ENCODE measurements at regions not wholly inside any gene's neighbourhood (a gene's known extent, or its start where the extent isn't known, plus 50 kb on each side); places are given as distances from the start of the nearest gene placed in this dataset.
"Not testable (repeated sequence)": the region's sequence is repeated elsewhere in the genome, so short reads cannot be mapped to it uniquely, and the experiment has no call there.

GRCh38 chr9:16066201-16066600 lies 513.4 kb downstream of the CCDC171 start:
- H3K4me3 Mint-ChIP-seq; ATAC-seq (ENCODE audit: low read depth); POLR2A ChIA-PET; DNase-seq; H3K4me1 Mint-ChIP-seq; H3K9me3 Mint-ChIP-seq; H3K27me3 Mint-ChIP-seq; H3K36me3 Mint-ChIP-seq; H3K27ac Mint-ChIP-seq: not testable (repeated sequence)

GRCh38 chr9:16068476-16068875 lies 515.6 kb downstream of the CCDC171 start:
- H3K9me3 Mint-ChIP-seq: peaks cover 3% of the 10 kb centered on the region
- ATAC-seq (ENCODE audit: low read depth) (no peak), DNase-seq (no peak)
- H3K27ac Mint-ChIP-seq: no peak overlapping the region
- H3K36me3 Mint-ChIP-seq: no peaks in the 10 kb centered on the region
- H3K4me1 Mint-ChIP-seq: no peaks in the 10 kb centered on the region
- POLR2A ChIA-PET: no interaction called here
- no peak overlapping the region for H3K4me3 Mint-ChIP-seq
- H3K27me3 Mint-ChIP-seq: no peaks in the 10 kb centered on the region

DNA sequence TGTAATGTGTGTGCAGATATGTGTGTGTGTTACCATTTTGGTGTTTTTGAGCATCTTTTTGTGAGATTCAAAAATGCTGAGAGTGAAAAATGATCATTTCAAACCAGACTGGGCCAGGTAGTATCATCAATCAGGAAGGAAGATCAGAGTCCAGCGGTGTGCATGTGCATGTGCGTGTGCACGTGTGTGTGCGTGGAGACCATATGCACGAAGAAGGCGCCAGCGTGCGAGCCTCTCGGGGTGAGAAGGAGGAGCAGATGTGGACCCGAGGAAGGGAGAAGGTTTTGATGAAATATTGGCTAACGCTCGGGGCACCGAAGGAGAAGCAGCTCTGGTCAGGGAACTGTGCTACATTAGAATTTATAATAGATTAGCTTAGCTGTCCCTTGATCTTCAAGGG lies 516.4 kb downstream of the CCDC171 start:
- ATAC-seq (ENCODE audit: low read depth) (no peak), DNase-seq (no peak)
- Mint-ChIP-seq H3K27ac (no peak overlapping the region), H3K36me3 (no peaks in the 10 kb centered on the region), H3K27me3 (no peaks in the 10 kb centered on the region), H3K9me3 (peaks cover 3% of the 10 kb centered on the region), H3K4me1 (no peaks in the 10 kb centered on the region), H3K4me3 (no peak overlapping the region)
- POLR2A ChIA-PET: interaction anchor here (0.5 kb wide), 1 partner anchor 10 kb away, joined by 4 read pairs; no protein-coding TSS in a partner anchor

DNA sequence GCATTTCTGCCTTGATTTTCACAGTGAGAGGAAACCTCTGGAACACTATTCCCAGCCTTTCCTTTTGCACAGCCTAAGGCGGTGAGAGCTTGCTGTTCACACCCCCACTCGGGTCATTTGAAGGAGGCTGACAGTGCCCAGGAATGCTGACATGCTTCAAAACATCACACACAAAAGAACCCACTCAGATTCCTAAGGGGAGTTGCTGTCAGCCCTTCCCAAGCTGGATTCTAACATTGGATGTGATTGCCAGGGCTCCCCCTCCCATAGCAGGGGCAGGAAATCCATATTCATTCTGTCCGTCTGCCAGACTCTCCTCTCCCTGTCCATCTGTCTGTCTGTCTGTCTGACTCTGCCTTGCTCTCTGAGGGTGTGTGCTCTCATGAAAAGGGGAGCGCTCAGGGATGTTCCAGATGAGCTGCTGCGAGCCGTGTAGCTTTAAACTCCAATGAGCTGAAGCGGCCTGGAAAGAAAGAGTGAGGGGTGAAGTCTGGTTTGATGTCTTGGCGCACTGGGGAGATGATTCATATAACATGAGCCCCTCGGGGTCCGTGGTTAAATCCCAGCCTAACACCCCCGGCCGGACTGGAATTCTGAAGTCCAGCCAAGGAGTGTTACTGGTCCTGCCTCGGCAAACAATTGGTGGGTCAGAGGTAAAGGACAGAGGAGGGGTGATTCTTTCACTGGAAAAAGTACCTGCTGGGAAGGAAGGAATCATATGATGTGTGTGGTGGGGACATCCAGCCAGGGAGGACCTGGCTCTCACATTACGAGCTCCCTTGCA lies 517.0 kb downstream of the CCDC171 start:
- POLR2A ChIA-PET: interaction anchor here (0.5 kb wide), 1 partner anchor 11 kb away, joined by 4 read pairs; no protein-coding TSS in a partner anchor
- Mint-ChIP-seq H3K27me3 (no peaks in the 10 kb centered on the region), H3K4me3 (no peak overlapping the region), H3K36me3 (no peaks in the 10 kb centered on the region), H3K4me1 (no peaks in the 10 kb centered on the region), H3K9me3 (peaks cover 3% of the 10 kb centered on the region), H3K27ac (no peak overlapping the region)
- no peak for ATAC-seq (ENCODE audit: low read depth)
- DNase-seq: no peak

GRCh38 chr9:16070455-16071145 lies 517.8 kb downstream of the CCDC171 start:
- Mint-ChIP-seq H3K4me3 (no peak overlapping the region), H3K9me3 (peaks cover 3% of the 10 kb centered on the region), H3K27ac (no peak overlapping the region), H3K4me1 (no peaks in the 10 kb centered on the region), H3K36me3 (no peaks in the 10 kb centered on the region), H3K27me3 (no peaks in the 10 kb centered on the region)
- ATAC-seq (ENCODE audit: low read depth) (no peak), DNase-seq (no peak)
- POLR2A ChIA-PET: no interaction called here

DNA sequence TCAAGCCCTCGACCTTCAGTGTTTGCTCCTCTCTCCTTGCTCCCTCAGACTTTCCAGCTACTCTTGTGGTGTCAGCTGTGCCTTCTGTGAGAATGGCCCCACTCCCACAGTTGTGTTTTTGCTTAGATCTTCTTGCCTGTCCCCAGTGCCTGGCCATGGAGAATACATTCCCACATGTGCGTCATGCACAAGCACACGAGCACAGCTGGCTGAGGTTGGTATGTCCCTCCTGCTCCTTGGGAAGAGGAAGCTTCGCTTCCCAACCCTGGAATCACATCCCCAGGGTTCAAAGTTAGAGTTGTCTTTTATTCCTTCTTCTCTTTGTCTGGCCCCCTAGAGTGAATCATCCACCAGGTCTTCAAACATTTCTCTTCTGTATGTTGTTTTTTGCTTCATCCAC lies 518.6 kb downstream of the CCDC171 start:
- no peak overlapping the region for H3K27ac Mint-ChIP-seq
- DNase-seq (no peak), ATAC-seq (ENCODE audit: low read depth) (no peak)
- no peaks in the 10 kb centered on the region for H3K4me1 Mint-ChIP-seq
- peaks cover 3% of the 10 kb centered on the region for H3K9me3 Mint-ChIP-seq
- H3K4me3 Mint-ChIP-seq: no peak overlapping the region
- H3K27me3 Mint-ChIP-seq: no peaks in the 10 kb centered on the region
- POLR2A ChIA-PET: no interaction called here
- H3K36me3 Mint-ChIP-seq: no peaks in the 10 kb centered on the region

DNA sequence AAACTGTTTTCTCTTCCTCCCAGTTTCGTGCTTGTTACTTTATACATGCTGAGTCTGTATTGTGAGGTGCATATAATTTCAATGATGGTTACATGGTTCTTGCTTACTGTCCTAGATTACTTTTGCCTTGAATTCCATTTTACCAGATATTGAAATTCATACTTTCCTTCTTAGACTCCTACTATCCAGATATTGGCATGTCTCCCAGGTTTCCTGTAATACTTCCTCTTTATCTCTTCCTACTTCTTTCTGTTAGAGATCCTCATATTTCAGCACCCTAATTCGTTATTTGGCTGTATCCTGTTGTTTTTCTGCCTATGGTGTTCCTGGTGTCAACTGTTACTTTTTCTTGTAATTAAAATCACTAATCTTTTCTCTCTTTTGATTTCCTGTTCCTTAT lies 522.1 kb downstream of the CCDC171 start:
- Mint-ChIP-seq H3K4me1 (no peaks in the 10 kb centered on the region), H3K9me3 (no peaks in the 10 kb centered on the region), H3K27ac (no peak overlapping the region), H3K4me3 (no peak overlapping the region), H3K36me3 (no peaks in the 10 kb centered on the region), H3K27me3 (no peaks in the 10 kb centered on the region)
- no peak for DNase-seq
- ATAC-seq (ENCODE audit: low read depth): no peak
- POLR2A ChIA-PET: no interaction called here

DNA sequence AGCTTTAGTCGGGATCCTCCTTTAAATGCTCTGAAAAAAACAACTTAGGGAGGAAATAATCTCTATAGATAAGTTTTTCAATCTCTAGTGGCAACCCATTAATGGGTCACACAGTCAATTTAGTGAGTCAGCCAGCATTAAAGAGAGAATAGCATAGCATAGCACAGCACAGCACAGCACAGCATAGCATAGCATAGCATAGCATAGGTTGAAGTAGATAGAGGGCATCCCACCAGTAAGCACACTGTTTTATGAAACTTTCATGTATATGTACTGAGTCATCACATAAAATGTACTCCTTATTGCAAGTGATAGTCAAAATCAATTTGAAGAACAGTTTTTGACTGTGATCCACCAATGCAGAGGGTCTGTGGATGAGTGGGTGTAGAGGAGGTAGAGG lies 522.9 kb downstream of the CCDC171 start:
- Mint-ChIP-seq H3K4me1 (no peaks in the 10 kb centered on the region), H3K27ac (no peak overlapping the region), H3K9me3 (no peaks in the 10 kb centered on the region), H3K4me3 (no peak overlapping the region), H3K27me3 (no peaks in the 10 kb centered on the region), H3K36me3 (no peaks in the 10 kb centered on the region)
- ATAC-seq (ENCODE audit: low read depth) (no peak), DNase-seq (no peak)
- POLR2A ChIA-PET: no interaction called here

DNA sequence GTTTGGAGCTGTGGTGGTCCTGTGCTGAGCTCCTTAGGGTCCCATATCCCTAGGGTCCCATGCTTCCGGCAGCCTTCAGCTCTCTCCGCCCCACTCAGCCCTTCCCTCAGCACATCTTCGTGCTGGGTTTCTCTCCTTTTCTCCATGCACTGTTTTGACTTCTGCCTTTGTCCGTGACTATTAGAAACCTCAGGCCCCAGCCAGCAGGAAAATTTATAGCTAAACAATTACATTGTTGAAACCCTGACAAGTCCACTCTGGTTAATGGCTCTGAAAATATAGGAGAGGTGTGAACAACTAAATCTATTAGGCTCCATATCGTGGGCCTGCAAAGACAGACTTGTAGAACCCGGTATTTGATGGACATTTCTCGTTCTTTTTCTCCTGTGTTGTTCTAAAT lies 523.7 kb downstream of the CCDC171 start:
- Mint-ChIP-seq H3K4me3 (no peak overlapping the region), H3K27me3 (no peaks in the 10 kb centered on the region), H3K9me3 (no peaks in the 10 kb centered on the region), H3K36me3 (no peaks in the 10 kb centered on the region), H3K4me1 (no peaks in the 10 kb centered on the region), H3K27ac (no peak overlapping the region)
- DNase-seq (no peak), ATAC-seq (ENCODE audit: low read depth) (no peak)
- POLR2A ChIA-PET: no interaction called here

DNA sequence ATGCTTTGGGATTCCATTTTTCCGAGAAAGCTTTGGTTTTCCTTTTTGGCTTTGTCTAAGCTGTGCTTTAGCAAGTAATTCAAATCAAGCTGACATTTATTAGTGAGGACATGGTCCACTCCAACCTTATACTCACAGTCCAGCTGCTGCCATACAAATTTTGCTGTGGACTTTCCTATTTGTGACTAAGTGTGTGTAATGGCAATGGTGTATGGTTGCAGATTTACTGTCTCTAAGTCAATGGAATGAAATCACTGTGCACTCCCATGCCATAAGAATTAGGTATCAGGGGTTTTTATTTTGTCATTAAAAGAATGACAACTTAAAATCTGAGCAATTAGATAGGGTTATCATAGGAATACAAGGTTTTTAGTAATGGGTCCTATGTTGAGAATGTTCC lies 530.0 kb downstream of the CCDC171 start:
- DNase-seq (no peak), ATAC-seq (ENCODE audit: low read depth) (no peak)
- no peaks in the 10 kb centered on the region for H3K27me3 Mint-ChIP-seq
- POLR2A ChIA-PET: no interaction called here
- no peak overlapping the region for H3K27ac Mint-ChIP-seq
- H3K9me3 Mint-ChIP-seq: peaks cover 3% of the 10 kb centered on the region
- no peaks in the 10 kb centered on the region for H3K36me3 Mint-ChIP-seq
- no peak overlapping the region for H3K4me3 Mint-ChIP-seq
- no peaks in the 10 kb centered on the region for H3K4me1 Mint-ChIP-seq

DNA sequence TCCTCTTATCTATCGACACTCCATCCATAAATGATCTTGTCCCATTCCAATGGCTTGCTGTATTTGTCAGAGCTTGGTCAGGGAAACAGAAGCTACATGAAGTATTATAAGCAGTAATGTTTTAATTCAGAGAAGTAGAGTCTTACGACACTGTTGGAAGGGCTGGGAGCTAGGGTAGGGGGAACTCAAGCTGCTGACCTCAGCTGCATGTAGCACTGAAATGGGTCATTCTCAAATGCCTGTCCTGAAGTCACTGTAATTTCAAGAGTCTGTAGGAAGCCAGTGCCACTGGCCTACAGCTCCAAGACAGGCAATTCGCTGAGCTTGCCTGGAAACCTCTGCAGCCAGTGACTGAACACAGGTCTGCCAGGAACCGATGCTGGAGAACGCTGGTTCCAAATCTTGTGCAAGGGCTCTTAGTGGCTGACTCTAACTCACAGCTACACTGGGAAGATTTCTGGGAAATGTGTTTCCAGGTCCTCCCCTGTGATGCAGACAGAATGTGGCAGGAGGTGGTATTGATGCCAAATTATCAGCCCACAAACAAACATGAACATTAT lies 532.4 kb downstream of the CCDC171 start:
- no peak overlapping the region for H3K4me3 Mint-ChIP-seq
- H3K27me3 Mint-ChIP-seq: no peaks in the 10 kb centered on the region
- H3K9me3 Mint-ChIP-seq: peaks cover 9% of the 10 kb centered on the region
- no peak for DNase-seq
- no peak for ATAC-seq (ENCODE audit: low read depth)
- POLR2A ChIA-PET: no interaction called here
- H3K4me1 Mint-ChIP-seq: no peaks in the 10 kb centered on the region
- H3K27ac Mint-ChIP-seq: no peak overlapping the region
- no peaks in the 10 kb centered on the region for H3K36me3 Mint-ChIP-seq

GRCh38 chr9:16090907-16091629 lies 538.2 kb downstream of the CCDC171 start:
- Mint-ChIP-seq H3K36me3 (peaks cover 3% of the 10 kb centered on the region), H3K4me3 (no peak overlapping the region), H3K27me3 (no peaks in the 10 kb centered on the region), H3K4me1 (no peaks in the 10 kb centered on the region), H3K27ac (no peak overlapping the region), H3K9me3 (peaks cover 13% of the 10 kb centered on the region)
- ATAC-seq (ENCODE audit: low read depth) (no peak), DNase-seq (no peak)
- POLR2A ChIA-PET: no interaction called here

GRCh38 chr9:16092142-16093091 lies 539.6 kb downstream of the CCDC171 start:
- ATAC-seq (ENCODE audit: low read depth) (no peak), DNase-seq (no peak)
- H3K4me3 Mint-ChIP-seq: no peak overlapping the region
- POLR2A ChIA-PET: no interaction called here
- H3K36me3 Mint-ChIP-seq: peaks cover 3% of the 10 kb centered on the region
- no peaks in the 10 kb centered on the region for H3K27me3 Mint-ChIP-seq
- H3K4me1 Mint-ChIP-seq: no peaks in the 10 kb centered on the region
- H3K9me3 Mint-ChIP-seq: peaks cover 11% of the 10 kb centered on the region
- H3K27ac Mint-ChIP-seq: no peak overlapping the region

Data from activated naive CD8-positive, alpha-beta T cell treated with anti-CD3 and anti-CD28 coated beads, Interleukin-2, amount 10 ng/mL, durations not matched to agents 7 days and 5 days (primary cell).